HG03196 (cell line): ENCODE measurements at regions not wholly inside any gene's neighbourhood (a gene's known extent, or its start where the extent isn't known, plus 50 kb on each side); places are given as distances from the start of the nearest gene placed in this dataset.

ENCODE experiments used
- ATAC-seq: cut with Tn5 transposase; IDR thresholded peaks from one replicate; pipeline ENCODE4 v1.9.1; 2021; ENCODE audit not compliant: unreplicated experiment

DNA sequence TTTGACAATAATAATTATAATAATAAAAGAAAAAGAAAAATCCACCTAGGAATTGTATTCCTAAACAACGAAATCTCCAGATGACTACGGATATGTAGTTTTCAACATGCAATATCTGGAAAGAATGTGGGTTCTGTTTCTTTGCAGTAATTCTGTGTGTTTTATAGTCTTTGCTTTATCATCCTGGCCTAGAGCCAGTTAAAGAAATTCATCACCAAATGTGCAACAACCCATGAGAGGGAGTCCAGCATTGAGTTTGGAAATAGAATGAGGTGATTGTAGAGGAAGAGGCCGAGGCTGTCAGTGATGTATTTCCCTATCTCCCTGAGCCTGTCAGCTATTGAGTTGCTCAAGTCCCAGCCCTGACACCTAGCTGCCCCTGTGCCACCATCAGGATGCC lies 200.5 kb upstream of the DCN start:
- ATAC-seq, result no peak

DNA sequence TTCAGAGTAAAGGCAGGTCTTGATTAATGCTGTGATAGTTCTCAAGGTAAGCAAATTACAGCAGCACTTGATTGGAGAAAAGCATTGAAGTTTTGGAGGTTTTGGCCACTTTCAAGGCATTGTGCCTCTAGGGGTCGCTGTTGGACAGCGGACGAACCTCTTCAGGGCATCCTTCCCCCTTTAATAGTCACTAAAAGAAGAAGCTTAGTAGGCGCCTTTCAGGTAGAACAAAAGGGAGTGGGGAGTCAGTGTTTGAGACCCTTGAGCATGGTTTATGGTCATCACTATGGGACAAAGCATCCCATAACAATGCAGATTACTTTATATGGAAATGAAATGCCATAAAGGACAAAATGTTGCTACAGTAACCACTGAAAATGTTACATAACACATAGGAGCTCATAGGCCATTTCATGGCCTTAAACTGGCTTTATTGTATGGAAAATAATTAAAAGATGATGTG lies 199.5 kb upstream of the DCN start:
- peak; percentile 66 for ATAC-seq

DNA sequence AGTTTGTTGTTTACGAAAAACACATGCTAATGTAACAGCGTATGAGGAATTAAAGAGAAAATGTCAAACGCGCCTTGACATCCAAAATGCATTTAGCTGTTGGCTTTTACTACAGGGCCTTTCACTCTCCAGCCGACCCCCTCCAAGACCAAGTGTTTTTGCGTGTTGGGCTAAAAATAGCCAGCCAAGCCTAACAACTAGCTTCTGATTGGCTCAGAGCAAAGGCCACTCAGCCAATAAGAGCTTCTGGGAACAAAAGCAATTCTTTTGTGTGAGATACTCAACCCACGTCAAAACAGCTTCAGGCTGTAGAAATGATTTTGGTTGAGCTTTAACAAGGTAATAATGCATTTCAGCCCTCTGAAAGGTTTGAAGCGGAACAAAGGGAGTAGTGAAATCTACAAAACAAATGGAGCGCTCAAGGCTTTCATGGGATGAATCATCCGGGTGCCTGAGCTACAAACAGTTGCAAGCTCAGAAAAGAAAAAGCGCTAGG lies 198.7 kb upstream of the DCN start:
- ATAC-seq, result no peak

DNA sequence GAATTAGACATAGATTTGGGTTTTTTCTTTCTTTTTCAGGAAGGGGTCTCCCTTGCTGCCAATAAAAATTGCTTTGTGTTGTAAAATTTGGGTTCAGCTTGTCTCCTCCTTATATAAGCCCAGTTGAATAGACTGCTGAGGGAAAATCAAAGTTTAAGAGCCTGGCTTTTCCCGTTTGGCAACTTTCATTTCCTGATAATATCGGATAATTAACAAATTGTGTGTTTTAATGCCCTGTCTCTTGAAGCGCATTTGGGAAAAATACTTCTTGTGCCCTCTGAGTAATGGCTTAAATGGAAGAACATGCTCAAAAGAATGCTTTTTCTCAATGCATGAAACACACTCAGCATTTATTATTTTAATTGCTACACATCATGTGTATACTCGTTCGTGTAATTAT lies 198.0 kb upstream of the DCN start:
- ATAC-seq, result no peak

DNA sequence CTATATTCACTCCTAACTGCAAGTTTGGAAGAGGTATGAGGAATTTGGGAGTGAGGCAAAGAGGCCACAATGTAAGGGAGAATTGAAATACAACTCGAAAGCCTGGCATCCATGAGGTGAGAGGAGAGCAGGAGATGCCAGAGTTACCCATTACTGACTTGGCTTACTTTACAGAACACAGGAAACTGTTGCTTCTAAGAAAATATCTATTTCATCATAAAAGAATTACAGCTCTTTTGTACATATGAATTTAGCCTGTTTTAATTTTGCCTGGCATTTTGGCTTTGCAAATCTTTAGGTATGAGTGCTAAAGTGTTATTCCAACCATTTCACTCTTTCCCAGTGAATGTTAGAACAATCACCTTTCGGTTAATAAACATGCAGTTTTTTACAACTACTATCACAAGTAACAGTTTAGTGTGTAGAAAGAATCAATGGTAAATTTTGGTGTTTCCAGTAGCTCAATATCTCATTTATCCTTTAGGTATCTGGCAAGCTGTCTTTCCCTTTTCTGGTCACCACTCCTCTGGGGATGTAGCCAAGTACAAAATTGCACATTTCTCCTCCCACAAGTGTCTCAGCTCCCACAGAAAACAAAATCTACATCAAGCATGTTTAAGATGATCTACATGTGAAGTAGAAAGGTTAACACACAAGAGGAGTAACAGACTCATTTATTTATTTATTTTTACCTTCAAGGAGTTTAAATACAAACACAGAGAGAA lies 196.6 kb upstream of the DCN start:
- ATAC-seq, result no peak

DNA sequence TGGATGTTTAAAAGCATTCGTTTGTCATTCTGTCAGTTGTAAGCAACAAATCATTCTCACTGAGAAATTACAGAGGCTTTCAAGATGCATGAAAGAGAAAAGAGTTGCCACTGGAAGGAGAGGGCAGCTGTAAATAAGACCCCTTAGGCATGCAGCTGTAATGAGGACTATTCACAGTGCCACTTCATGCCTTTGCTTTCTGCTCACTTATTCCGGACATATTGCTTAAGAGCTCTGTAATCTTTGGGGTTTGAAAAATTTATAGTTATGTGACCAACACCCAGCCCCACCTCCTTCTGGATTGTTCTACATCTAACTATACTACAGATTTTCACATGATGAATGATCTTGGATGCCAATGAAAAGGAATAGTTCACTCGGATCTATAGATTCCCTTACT lies 194.8 kb upstream of the DCN start:
- ATAC-seq, result no peak

DNA sequence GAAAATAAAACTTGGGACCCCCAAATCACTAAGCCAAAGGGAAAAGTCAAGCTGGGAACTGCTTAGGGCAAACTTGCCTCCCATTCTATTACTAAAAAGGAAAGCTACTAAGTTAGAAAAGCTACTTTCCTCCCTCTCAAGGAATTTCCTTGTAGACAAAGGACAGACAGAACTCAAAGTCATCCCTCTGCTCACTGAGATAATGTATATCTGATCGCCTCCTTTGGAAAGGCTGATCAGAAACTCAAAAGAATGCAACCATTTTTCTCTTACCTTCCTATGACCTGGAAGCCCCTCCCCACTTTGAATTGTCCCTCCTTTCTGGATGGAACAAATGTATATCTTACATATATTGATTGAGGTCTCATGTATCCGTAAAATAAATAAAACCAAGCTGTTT lies 190.5 kb upstream of the DCN start:
- ATAC-seq, result no peak

DNA sequence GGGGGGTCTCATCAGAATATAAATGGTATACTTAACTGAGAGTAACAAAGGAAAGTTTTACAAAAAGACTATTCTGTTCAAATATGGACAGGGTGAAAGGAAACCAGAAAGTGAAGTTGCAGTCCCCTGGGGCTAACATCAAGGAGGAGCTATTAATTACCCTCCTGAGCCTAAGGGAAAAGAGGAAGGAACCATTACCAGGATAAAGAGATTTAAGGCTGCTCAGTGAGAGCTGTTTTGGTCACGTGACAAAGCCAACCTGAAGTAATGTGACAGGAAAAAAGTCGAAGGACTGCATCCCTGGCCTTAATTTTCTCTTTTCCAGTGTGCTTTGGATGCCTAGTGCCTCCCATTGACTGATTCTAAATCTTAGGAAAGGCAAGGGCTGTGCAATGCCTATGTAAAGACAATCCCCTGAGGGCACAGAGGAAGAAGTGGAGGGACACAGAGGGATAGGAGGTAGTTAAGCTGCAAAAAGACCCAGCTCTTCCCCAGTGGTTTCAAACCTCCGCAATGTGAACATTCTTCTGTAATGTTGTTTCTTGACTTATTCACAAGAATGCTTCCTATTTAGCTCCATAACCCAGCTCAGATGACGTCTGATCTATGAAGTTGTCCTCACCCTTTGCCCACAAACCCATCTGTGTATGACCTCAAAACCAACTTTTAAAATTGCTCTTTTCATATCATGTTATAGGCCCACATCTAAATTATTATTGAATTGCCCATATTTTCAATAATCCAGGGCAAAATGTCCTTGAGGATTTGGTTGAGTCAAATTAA lies 187.7 kb upstream of the DCN start:
- ATAC-seq, result no peak

DNA sequence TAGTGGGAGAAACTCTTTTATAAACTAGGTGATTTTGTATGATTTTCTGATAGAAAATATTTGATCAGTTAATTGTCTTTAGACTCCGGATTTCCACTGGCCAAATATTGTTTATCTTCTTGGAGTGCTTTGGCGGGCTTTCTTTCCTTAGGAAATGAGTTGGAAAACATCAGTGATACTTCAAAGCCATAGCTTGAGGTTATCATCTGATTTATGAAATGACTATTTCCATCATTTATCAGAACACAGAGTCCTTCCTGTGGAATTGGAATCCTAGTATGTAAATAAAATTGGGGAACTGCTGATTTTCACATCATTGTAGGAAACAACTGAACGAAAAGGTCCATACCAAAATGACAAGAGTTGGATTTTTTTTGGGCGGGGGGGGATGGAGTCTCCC lies 186.0 kb upstream of the DCN start:
- no peak for ATAC-seq

DNA sequence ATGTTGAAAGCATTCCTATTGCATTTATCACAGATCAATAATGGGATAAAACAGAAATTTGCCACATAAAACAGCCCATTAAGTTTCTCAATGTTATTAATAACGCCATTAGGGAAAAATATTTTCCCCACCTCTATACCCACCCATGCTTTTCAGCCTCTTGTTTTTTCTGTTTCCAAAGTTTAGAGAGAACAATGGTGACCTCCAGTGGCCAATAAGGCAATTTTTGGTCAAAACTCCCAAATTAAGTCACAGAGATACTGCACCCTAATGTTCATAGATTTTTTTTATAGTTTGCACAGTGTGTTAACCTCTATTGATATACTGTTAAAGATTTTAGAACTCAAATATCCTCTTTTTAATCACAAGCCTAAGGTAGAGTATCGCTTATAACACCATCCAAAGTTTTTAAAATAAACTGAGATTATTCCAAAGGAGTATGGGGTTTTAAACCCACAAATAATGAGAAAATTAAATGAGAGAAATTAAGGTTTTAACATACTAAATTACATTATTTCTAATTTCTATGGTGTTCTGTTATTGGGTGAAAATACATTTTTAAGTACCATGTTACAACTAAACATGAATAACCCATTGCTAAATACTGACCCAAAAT lies 184.7 kb upstream of the DCN start:
- no peak for ATAC-seq

DNA sequence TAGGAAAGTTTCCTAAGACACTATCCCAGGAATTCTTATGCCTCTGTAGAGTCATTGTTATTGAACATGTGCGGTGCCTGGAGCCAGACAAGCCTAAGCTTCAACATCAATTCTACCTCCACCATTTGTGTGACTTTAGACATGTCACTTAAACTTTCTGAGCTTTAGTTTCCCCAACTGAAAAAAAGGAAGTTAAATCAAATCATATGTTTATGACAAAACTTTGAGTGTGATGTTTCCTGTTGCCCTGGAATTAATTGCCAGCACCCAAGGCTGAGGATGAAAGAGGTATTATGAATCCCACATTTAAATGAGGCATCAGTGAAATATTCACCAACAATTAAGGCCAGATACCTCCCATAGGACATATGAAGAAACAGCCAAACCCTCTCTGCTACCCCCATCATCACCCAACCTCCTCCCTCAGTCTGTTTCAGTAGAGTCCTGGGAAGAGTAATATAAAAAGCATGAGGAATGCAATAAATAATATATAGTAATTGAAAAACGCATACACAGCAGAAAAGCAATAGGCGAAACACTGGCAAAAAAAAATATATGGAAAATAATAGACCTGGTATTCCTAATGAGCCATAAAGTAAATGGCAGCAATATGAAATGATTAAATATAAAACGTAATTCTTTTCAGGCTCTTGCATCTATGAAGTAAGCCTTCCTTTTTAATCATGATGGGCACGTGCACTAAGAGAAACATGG lies 182.0 kb upstream of the DCN start:
- no peak for ATAC-seq

DNA sequence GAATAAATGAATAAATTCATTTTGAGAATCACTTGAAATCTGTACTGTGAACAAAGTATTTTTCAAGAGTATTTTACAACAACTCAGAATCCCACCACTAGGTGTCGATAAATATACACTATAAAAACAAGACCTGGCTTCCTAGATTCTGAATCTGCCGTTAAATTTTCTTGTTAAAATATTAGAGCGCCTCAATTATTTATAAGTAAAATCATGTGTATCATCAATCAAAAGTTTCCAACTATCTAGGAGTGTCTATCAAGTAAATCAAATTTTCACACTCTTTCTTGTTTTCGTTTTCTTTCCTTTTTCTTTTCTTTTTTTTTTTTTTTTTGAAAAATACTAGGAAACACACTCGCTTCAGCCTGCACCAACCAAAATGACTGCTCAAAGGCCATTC lies 179.2 kb upstream of the DCN start:
- ATAC-seq, result no peak

DNA sequence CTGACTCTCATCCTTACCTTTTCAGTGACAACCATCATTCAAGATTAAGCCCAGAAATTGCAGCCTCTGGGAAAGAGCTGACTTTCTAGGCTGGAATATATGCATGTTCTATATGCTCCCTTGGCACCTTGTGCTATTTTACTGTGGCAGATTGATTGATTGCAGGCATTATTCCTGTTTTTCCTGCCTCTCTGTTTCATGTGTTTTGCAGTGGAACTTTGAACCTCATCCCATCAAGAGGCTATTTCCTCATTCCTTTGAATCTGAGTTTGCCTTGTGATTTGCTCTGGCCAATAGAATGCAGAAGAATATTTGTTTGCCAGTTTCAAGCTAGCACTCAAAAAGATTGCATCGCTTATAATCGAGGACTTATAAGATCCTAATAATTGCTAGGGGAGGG lies 174.8 kb upstream of the DCN start:
- ATAC-seq, result no peak

DNA sequence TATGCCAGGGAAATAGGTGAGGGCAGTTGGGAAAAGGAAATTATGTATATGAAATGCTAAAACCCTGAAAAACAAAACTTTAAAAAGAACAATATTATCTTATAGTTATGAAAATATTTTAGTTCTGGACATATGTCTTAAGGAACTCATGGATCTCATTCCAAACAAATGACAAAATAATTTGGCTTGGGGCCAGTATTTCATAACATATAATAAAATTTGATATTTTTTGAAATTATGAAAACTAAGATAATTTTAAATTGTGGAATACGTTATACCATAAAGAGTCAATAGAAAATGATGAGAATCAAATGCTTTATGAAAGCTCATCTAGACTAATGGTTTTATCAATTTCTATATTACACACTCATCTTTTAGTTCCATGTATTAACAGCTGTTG lies 173.8 kb upstream of the DCN start:
- no peak for ATAC-seq

DNA sequence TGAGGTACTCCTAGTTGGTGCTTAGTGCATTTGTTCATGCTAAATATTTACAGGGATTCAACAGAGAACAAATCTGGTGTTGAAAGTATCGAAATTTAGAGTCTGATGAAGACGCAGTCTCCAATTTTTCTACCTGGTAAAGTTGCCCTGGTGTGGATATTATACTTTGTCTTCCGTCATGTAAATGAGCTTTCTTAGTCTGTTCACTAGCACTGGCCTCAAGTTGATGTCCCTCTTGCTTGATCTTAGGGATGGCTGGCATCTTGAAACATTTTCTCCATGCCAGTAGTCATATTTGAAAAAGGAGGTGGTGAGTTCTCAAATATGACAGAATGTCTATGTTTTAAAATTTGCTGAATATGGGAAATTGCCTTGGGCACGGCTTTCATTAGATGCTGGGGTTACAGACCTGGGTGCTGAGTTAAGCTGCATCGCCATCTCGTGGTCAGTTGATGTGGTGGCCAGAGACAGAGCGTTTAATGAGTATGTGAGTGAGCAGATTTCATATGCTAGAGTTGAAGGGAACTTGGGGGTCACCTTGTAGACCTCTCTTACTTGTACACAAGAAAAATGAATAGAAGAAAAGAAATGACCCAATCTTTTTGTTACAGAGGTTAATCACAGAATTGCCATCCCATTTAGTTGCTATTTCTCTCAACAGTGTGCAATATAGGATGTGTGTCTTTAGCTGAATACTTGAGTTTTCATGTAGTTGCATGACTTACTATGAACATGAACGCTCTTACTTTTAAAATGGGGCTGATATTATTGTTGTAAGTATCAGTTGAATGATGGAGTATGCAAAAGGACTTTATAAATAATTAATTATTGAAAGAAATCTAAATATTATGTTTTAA lies 172.8 kb upstream of the DCN start:
- peak; percentile 95 for ATAC-seq

DNA sequence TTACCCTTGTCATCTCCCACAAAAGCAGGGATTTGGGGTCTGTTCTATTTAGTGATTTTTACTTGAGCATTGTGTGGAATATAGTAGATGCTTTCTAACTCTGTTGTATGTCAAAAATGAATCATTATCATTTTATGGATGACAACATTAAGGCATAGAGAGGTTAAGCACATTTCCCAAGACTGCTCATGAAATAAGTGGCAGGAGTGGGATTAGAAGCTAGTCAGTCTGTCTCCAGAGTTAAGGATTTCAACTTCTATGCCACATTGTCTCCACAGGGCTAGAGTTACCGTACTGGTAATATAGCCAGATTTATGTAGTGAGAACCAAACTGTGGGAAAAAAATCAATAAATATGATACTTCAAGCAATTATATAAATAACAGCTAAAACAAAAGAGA lies 170.6 kb upstream of the DCN start:
- ATAC-seq, result no peak

DNA sequence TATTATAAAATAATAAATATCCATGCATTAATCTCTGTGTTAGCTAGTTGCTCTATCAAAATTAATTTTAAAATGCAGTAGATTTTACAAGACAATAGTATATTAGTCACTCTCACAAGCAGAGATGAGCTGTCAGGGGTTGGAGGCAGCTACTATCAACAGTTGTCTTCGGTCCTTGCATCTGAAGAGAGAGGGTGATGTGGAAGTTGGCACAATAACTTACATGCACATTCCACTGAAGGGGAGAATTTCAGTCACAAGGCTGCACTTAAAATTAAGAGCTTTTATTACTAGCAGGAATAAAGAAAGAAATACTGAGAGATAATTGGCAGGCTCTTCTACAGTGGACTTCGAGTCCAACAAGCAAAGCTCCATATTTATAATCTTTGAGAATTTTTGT lies 166.9 kb upstream of the DCN start:
- no peak for ATAC-seq

DNA sequence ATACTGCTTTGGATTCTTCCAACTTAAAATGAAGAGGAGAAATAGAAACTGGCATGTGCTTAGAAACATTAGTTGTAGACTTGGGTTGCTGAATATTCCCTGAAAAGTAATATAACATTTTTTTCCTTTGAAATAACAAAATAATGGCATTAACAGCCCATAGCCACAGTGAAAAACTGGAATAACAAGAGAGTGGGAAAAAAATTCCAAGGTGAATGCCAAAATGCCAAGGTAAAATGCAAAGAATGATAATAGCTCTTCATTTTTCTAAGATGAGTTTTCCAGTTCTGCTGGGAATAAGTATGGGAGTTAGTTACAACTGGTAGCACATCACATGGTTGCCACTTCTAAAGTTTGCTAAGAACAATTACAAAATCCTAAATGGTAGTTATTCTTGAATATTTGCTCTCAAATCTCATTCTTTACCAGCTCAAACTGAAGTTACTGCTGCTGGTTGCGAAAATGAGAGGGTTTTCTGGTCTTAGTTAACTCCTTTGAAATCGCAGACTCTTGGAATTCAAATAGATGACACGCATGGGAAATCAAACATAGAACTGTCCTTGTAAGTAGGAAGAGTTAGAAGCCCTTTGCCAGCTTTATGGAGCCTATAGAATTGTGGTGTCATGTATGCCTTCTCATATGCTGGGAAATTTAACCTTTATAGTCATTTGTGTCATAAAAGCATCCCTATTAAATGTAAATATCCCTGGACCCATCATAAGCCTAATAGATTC lies 165.0 kb upstream of the DCN start:
- ATAC-seq, result no peak

DNA sequence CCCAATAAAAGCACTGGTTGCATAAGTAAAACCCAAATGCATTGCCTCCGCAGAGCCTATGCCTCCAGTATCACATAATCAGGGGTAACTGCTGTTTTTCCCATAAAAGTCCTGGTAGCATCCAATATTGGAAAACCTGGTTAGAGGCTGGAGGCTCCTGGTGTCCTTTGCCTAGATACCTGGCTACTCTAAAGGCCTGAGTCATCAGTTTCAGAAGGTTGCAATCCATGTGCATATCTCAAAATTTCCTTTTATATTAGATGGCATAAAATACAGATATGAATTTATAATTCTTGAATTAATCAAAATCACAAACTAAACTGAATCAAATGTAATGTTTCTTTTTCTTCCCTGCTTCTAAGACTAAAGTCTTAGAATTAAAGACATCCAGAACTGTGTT lies 164.2 kb upstream of the DCN start:
- ATAC-seq, result no peak

DNA sequence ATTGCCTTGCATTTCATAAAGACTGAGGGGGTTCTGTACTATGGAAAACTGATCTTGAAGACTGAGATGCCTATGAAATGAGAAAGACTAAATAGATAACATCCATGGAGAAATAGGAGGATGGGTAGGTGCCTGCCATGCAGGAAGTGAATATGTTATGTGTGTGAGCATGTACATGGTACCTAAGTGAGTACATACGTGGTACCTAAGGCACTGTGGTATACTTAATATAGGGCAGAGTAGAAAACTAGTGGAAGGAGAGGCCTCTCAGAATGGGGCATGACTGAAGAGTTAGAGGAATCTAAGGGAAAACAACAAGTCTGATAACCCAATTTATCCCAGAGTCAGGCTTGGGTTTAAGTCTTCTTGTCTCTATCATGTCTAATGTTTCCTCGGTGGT lies 161.8 kb upstream of the DCN start:
- ATAC-seq, result no peak
